NCI-H146 (cell line): ENCODE measurements at regions not wholly inside any gene's neighbourhood (a gene's known extent, or its start where the extent isn't known, plus 50 kb on each side); places are given as distances from the start of the nearest gene placed in this dataset.

ENCODE experiments used
- DNase-seq: peaks from one replicate; lab custom pipeline; 2025; lab: John Stamatoyannopoulos, UW

DNA sequence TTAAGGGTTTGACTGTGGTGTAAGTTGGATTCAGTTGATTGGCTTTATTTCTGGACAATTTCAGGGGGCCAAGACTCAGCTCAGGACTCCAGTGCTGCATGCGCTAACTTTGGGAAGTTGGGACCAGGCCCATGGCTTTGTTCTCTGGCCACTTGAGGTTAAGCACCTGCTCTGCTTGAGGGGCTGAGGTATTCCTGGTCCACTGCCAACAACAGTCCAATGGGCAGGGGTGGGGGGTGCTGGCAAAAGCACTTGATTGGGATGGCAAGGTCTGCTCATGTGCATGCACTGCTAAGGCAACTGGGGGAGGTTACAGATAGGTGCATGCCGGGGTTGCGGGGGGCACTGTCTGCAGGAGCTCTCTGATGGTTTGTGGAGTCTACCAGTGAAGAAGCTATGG, 52.6 kb upstream of the ASB17 start:
- DNase-seq, result no peak

DNA sequence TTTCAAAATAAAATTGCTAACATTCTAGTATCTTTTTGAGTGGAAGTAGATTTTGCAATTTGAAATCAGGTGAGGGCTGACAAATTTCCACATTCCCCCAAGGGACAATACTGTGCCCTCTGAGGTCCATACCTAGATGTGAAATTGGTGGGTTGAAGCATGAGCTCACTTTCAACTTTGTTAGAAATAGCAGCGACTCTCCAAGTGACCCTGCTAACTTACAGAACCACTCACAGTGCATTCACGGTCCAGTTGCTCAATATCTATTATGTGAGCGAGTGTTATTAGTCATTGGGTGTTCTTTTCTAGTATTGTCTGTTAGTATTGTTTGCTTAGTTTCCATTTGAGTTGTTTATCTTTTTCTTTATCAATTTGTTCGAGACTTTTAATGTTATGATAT, 53.6 kb upstream of the ASB17 start:
- no peak for DNase-seq

GRCh38 chr1:75986478-75986877, 54.3 kb upstream of the ASB17 start:
- DNase-seq, result no peak

DNA sequence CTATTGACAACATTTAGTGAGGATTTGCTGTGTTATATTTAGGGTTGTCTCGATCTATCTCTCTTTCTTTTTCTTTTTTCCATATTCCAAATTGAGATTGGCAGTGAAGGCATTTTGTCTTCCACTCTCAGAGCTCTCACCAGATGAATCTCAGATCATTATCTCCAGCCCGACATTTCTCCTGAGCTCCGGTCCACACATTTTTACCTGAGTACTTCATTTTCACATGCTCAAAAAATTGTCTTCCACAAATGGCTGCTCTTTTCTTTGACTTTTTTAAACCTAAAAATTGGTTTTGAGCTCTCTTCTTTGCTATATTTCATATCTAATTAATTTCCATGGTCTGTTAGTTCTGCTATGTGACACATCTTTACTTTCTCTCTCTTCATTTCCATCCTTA, 56.9 kb upstream of the ASB17 start:
- DNase-seq, result no peak

DNA sequence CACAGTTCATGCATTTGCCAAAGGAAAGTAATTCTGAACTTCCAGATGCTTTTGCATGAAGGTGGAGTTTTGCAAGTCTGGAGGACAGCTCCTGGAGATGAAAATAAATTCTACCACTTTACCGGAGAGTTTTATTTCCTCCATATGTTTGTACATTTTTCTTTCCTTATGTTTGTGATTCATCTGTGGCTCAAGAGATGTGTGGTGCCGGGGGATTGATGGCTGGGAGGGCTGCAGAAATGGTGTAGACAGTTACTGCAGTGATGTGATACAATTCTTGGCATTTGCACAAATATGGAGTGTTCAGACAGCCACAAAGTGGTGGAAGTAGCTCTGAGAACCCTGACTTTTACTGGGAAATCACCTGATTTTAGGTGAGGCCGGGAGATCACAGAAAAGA, 58.5 kb upstream of the ASB17 start:
- no peak for DNase-seq

DNA sequence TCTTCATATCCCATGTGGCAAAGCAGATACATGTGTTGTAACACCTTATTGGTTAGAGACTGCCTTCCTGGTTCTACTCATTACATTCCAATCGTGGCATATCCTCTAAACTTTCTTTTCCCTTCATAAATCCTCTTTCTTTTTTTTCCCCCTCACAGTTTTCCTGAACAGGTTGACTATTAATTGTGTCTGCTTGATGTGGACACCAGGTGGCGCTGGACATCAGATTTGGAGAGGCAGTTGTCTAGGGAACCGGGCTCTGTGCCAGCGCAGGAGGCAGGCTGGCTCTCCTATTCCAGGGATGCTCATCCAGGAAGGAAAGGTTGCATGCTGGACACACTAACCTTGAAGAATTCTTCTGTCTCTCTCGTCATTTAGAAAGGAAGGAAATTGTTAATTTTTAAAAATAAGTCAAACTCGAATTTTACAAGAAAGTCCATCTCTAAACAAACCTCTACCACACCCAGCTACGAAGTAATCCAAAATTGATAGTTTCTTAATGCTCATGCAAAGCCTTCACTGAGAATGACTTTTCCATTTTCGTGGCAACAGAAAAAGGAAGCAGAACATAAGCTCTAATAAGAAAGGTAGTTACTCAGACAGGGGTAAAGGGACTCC, 59.4 kb upstream of the ASB17 start:
- DNase-seq, result peak; percentile 85

DNA sequence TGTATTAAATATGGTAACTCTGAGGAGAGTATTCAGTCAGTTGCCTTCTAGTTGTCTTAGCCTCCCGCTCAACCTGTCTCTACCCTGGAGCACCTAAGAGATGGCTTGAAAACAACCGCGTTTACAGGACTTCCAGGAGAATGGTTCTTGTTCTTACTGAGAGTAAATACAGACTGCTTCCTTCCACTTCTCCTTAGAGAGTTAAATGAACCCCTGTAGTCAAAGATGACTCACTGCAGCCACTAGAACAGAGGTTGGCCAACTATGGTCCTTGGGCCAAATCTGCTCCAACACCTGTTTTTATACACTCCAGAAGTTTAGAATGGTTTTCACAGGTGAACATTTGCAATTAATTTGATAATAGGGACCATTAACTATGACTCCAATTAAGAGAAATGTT, 60.1 kb upstream of the ASB17 start:
- DNase-seq, result no peak

GRCh38 chr1:75993661-75994060, 61.5 kb upstream of the ASB17 start:
- DNase-seq, result no peak

GRCh38 chr1:75996196-75996595, 64.0 kb upstream of the ASB17 start:
- DNase-seq, result no peak

DNA sequence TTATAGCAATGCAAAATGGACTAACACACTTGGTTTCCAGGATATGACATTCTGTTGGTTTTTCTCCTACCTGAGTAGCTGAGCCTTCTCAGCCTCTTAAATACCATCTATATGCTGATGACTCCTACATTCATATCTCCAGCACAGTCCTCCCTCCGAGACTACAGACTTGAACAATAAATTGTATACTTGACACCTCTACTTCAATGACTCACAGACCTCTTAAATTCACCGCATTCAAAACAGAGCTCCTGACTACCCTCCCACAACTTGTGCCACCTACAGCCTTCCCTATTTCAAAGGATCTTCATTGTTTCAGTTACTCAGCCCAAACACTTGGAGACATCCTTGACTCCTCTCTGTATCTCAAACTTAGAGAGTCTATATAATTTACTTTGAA, 66.8 kb upstream of the ASB17 start:
- no peak for DNase-seq

- DNase-seq, result no peak
These were observed 70.6 kb upstream of the ST6GALNAC3 start for GRCh38 chr1:76003946-76004345.

GRCh38 chr1:76005765-76006164, 68.8 kb upstream of the ST6GALNAC3 start:
- no peak for DNase-seq

- no peak for DNase-seq
These were observed 68.3 kb upstream of the ST6GALNAC3 start for GRCh38 chr1:76006234-76006633.

DNA sequence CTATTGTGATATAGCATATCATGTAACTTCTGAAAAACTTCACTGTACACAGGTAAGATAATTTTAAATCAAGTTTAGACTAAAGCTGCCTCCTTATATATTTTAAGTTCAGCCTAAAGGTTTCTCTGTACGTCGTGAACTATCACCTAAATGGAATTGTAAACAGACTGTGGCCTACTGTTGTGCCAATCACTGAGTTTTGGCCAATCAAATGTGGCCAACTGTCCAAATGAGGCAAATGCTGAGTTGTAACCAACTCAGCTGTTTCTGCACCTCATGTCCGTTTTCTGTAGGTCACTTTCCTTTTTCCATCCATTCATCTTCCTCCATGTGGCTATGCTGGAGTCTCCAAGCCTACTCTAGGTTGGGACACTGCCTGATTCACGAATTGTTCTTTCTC, 63.7 kb upstream of the ST6GALNAC3 start:
- no peak for DNase-seq

DNA sequence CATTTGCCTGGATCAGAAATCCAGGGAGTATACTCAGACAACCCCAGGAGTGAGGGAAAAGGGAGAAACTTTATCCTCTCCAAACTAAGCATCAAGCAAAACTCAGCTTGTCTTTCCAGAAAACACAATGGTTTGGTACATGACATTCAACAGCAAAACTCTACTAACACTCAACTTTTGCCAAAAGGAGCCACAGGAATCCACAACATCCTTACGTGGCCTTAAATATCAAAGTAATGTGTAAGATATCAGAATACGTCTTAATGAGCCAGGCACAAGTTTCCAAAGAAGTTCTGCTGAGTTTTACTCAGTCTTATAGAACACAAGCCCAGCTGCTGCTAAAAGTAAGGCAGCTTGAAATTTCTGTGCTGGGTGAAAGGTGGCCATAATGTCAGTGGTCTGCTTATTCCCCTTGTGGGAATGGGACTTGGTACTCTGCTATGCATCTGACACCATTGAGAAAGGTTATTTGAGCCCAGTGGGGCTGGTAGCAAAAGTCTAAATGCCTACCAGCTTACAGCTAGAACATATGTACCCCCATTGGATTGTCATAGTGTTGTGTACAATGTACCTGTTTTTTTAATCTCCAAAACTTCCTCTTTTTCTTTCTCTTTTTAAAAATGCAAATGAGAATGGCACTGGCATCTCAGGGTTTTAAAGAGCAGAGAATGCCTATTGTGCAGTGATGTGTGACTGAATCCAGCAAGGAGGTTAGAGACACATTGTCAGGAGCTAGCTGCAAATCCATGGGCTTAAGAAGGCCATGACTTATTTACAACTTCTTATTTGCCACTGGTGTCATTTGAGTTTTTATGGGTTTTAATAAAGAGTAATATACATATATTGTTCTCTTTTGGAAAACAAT, 62.0 kb upstream of the ST6GALNAC3 start:
- DNase-seq, result no peak

GRCh38 chr1:76013206-76013581, 61.4 kb upstream of the ST6GALNAC3 start:
- DNase-seq, result no peak

- DNase-seq, result no peak
These were observed 59.0 kb upstream of the ST6GALNAC3 start for GRCh38 chr1:76015478-76016103.

DNA sequence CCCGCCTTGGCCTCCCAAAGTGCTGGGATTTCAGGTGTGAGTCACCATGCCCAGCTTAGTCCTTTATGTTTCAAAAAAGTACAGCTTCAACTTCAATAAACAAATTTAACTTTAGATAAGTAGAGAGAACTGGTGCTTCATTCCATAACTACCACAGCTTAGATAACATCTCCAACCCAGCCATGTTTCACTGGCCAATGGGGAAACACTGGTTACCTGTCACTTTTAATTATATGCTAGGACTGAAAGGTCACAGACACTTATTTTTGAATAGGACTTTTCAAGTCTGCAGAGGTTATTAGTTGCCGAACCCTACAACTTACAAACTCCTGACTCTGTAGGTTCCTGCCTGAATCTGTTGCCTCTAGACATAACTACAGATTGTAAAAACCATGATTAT, 56.5 kb upstream of the ST6GALNAC3 start:
- DNase-seq, result no peak

- no peak for DNase-seq
These were observed 52.7 kb upstream of the ST6GALNAC3 start for GRCh38 chr1:76021846-76022245.

DNA sequence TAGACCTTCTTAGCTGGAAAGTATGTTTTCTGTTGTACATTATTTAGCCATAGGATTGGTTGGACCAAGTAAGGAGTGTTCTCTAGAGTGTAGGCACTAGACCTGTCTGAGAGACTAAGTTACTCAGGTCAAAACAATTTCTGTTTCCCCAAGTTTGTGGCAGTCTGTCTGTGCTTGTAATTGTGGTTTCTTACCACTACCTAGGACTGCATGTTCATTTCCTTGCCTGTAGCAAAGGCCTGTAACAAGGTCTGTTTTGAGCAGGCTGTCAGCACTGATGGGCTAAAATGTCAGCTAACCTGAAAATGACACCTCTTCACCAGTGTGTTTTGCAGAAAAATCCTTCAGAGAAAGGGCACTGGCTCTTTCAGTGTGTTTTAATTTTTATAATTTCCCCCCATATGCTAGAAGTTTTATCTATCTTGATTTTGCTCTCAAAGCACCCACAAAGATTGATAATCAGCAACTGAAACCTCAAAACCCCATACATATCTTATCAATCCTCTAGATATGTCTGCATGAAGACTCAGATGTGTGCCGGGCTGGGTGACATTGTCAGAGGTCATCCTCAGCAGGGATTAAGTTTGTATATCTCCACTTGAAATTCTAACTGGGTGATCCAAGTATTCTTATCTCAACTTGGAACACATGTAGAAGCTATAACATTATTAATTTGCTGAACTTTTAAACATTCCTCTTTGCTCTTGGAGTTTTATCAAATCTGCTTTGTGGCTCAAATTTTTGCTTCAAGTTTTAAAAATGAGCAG, 50.7 kb upstream of the ST6GALNAC3 start:
- no peak for DNase-seq
